ENCODE measurements at regions not wholly inside any gene's neighbourhood (a gene's known extent, or its start where the extent isn't known, plus 50 kb on each side); places are given as distances from the start of the nearest gene placed in this dataset.
"Not testable (repeated sequence)": the region's sequence is repeated elsewhere in the genome, so short reads cannot be mapped to it uniquely, and the experiment has no call there.

DNA sequence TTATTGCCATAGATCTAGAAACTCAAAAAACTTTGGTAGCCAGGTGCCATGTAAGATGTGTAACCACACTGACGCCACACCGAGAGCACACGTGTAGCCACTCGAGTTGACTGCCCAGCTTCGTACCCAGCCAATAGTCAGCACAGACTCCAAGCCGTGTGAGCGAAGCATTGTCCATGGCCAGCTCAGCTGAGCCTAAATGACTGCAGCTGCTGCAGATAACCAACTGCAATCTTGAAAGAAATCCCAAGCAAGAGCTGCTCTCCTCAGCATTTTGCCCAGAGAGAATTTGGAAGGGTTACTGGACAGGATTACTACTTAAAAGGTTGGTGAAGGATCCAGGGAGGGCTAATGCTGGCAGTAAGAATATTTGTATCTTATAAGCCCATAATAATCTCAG is 193.0 kb upstream of the THRB start:
- DNase-seq (ENCODE audit: low read depth) = no peak

DNA sequence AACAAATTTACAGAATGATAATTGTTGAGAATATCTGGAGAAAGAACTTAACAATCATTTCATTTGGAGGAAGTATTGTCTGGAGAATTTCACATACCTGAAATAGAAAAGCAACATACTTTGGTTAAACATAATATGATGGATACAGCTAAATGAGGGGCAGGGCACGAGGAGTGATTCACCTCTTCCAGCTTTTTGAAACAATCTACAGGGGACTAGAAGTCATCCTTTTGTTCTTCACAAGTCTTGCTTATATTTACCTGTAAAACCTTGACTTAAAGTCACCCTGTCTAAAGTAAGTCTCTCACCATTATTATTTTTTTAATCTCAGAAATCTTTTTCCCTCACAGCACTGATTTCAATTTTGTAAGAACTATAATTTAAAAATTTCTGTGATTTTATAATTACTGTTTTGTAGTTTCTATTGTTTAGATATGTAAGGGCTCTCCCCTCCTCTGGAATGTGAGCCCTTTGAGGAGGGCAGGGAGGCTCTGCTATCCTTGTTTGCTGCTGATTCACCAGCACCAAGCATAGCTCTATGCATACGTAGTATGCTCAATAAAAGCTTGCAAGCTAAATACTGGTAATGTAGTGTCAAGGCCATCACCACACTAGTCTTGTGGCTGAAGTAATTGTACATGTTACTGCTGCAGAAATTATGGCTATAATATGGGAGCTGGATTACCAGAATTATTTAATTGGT is 193.9 kb upstream of the THRB start:
- no peak for DNase-seq (ENCODE audit: low read depth)

DNA sequence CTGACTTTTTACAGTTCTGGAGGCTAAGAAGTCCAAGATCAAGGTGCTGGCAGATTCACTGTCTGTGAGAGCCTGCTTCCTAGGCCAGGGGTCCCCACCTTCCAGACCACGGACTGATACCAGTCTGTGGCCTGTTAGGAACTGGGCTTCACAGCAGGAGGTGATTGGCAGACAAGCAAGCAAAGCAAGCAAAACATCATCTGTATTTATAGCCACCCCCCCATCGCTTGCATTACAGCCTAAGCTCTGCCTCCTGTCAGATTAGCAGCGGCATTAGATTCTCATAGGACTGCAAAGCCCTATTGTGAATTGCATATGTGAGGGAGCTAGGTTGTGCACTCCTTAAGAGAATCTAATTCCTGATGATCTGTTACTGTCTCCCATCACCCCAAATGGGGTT is 194.7 kb upstream of the THRB start:
- no peak for DNase-seq (ENCODE audit: low read depth)

DNA sequence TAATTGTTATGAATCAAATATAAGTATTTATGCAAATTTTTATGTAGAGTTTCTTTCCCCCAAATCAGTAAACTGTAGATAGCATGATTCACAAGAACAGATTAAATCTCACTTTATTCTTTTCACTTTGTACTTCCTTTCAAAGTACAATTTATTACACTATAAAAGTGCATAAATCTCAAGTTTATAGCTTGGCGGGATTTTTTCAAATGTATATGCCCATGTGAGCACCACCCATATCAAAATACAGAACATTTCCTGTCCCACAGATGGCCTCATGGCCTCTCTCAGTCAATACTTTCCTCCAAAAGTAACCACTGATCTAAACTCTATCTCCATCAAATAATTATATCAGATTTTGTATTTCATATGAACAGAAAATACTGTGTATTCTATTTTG is 196.1 kb upstream of the THRB start:
- no peak for DNase-seq (ENCODE audit: low read depth)

DNA sequence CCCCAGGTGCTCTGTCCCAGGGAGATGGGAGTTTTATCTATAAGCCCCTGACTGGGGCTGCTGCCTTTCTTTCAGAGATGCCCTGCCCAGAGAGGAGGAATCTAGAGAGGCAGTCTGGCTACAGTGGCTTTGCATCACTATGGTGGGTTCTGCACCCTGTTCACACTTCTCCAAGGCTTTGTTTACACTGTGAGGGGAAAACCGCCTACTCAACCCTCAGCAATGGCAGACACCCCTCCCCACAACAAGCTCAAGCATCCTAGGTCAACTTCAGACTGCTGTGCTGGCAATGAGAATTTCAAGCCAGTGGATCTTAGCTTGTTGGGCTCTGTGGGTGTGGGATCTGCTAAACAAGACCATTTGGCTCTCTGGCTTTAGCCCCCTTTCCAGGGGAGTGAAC is 204.4 kb upstream of the THRB start:
- DNase-seq (ENCODE audit: low read depth) = not testable (repeated sequence)

DNA sequence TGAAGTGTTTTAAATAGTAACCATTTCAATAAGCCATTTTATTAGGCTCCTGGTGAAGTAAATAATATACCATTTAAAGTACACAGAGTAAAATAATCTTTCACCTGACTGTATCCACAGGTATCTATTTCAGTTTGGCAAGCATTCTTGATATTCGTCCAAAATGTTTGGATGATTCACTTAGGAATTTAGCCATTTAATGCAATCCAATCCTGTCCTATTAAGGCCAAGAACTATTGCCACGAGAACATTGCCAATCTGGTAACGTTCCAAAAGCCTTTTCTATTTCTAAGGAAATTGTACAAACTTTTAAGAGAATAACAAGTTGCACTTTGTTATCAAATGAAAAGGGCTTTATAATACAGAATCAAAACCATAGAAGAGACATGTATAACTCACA is 209.8 kb upstream of the THRB start:
- DNase-seq (ENCODE audit: low read depth) = no peak

DNA sequence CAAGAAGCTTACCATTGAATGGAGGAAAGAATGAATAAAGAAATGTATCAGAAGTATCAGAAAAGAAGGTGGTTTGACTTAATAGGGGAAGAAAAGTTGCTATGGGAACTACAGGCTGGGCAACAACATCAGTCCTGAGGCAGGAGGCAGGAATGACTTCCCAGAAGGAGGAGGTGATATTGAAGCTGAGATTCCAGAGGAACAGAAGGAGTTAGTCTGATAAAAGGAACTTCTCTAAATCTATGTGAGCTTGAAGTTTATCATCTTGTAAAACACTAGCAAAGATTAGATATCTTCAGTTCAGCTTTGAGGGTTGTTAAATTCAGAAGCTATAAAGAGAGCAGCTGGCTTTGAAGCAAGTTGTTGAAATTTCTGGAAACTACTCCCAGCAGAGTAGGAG is 213.3 kb upstream of the THRB start:
- DNase-seq (ENCODE audit: low read depth) = no peak

DNA sequence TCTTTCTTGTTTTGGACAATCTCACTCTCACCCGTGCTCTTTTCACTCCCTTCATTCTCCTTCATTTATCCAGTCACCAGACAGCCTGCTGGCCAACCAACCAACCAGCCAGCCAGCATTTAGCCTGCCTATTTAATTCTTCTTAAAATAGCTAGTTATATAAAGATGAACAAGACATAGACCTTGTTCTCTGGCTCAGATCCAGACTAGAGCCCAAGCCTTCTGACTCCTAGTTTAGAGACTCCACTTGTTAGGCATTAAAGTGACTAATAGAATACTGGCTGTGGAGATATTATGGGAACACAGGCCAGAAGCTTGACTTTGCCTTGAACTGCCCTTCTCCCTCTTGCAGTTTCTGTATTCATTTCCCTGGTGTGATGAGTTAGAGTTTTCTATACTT is 215.3 kb upstream of the THRB start:
- no peak for DNase-seq (ENCODE audit: low read depth)

DNA sequence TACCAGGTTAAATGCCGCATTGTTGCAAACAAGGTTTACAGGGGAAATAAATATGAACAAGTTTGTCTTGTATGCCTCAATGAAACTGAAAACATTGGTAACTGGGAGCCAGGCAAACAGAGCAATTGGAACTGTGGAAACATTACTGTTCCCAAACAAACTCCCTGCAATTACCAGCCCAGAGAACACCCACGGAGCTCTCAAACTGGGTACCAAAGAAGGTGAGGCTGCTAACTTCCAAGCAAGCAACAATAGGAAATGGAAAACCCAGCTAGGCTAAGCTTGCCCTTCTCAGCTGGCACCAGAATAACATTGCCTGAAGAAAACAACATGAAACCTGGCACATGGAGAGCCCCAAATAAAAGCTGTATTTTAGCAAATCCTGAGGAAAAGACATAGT is 218.9 kb upstream of the THRB start:
- DNase-seq (ENCODE audit: low read depth) = no peak

DNA sequence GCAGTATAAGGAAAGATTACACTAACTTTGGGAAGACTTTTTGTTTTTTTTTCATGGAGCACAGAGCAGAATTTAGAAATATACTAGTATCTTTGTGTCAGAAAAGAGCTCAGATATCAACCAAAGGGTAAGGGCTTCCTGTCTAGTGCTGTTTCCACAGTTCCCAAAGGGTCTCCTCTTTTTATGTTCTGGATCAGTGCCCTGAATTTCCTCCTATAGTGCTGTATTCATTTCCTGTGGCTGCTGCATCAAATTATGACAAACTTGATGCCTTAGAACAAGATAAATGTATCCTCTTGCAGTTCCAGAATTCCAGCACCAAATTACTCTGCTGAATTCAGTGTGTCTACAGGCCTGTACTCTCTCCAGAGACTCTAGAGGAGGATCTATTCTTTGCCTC is 219.8 kb upstream of the THRB start:
- no peak for DNase-seq (ENCODE audit: low read depth)

DNA sequence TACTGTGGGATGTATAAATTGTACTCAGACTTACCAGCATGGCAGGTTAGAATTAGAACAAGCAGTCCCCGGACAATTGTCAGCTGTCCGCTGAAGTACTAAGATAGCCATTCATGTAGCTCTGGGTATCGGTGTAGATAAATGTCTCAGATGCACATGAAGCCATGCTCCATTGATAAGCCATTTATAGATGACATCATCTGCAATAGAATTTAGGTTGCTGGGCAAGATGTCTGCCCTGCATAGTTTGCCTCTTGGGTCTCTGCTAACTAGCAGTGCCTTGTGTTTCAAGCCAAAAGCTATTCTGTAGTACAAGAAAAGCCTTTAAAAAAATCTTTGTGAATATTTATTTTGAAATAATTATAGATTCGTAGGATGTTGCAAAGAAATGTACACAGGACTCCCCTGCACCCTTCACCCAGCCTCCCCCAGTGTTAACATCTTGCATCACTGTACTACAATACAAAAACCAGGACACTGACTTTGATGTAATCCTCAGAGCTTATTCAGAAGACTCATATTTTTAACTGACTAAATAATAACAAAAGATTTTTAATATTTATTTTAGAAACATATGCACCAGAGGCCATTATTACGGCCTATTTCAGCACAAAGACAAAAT is 220.6 kb upstream of the THRB start:
- DNase-seq (ENCODE audit: low read depth) = no peak

DNA sequence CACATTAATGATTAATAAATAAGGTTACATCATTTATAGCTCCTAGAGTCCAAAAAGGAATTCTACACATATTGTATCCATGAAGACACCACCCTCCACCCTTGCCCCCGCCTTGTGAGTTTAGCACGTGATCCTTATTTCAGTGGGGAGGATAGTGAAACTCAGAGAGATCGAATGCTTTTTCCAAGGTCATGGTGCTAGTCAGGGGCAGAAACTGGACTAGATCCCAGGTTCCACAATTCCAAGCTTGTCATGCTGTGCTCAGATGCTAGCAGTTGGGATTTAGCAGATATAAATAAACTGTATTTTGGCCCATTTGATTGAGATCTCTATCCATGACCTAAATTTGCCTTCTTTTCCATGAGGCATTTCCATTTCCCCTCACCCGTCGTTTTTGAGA is 227.4 kb upstream of the THRB start:
- DNase-seq (ENCODE audit: low read depth) = no peak

DNA sequence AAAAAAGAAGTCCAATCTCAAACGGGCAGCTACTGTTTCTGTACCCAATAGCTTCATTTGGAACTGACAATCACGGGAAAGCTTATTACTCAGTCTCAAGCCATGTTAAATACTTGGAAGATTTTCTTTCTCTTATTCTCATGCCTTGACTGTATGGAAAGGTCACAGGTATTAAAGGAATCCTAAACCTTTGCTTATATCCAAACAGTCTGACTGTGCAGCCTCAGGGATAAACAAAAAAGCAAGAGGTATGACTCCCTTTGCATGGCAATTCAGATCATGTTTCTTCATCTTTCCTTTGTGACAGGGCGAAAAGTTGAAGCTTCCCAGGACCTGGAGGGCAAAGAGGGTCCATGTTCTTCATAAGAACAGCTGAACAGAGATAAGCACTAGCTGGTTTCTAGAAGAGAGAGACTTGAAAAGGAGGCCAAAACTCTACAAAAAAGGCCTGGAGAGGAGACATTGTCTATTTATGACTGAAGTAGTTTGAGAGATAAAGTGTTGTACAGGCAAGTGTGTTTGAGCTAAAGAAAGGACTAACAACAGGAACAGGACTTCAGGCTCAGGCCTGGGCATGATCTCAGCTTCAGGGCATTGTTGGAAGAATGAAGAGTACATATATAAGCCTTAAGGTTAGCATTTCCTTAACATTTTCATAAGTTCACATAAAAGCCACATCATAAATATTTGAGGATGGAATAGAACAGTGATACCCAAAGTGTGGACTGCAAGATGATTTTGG is 231.0 kb upstream of the THRB start:
- no peak for DNase-seq (ENCODE audit: low read depth)

DNA sequence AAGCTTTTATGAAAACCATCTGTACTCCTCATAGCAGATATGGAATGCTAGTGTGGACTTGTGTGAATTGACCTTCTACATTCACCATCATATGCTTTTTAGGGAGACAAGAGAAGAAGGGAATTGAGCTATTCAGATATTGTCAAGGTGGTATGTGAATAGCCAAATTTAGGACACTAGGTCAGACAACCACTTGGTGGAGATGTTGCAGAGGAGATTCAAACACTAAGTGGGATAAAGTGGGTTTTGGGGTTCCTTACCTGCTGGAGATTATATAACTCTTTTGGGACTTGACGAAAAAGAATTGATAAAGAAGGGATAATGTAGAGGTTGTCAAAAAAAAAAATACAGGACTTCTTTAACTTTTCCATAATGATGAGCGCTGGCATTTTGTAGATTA is 231.8 kb upstream of the THRB start:
- DNase-seq (ENCODE audit: low read depth) = no peak

DNA sequence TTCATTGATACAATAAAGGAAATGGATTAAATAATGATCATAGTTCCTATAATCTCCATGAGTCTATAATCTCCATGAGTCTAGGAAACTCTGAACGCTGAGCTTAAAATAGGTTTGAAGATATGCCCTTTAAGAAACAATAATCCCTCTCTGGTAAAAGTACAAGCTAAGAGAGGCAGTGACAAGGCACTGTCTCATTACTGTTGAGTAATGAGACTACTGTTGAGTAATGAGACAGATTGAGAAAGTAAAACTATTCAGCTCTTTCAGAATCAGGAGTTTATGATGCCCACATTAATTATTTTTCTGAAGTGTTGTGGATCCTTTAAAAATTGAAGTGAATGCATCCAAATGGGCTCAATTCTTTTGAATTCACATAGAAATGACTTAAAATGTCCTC is 235.5 kb upstream of the THRB start:
- no peak for DNase-seq (ENCODE audit: low read depth)

DNA sequence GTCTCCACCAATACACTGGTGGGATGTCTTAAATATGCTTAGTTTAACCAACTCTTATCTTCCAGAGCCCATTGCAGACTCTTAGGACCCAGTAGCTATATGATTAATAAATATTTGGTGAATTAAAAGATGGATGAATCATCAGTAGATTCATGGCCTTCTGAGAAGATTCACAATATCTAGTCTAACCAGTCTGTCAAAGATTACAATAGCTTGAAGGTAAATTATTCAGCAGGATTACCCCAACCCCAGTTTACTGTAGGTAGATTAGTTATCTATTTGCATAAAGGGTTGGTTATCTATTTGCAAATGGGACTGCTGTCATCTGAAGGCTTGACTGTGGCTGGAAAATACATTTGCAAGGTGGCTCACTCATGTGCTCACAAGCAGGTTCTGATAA is 239.4 kb upstream of the THRB start:
- DNase-seq (ENCODE audit: low read depth) = no peak

DNA sequence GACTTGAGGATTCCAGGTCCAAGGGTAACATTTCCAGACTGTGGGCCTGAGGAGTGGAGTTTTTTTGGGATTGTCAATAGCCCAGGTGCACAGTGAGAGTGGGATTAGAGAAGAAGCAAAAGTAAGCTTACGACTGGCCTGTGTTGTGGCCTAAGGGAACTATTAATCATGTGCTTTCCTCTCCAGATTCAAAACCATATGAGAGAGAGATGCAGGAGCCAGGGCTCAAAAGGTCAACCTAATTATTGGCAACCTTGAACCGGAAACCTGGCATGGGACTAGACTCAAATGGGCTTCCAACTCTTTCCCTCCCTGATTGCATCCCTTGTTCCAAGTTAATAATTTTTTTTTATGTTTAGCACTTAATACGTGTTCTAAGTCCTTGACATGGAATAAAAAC is 242.1 kb upstream of the THRB start:
- DNase-seq (ENCODE audit: low read depth) = no peak

DNA sequence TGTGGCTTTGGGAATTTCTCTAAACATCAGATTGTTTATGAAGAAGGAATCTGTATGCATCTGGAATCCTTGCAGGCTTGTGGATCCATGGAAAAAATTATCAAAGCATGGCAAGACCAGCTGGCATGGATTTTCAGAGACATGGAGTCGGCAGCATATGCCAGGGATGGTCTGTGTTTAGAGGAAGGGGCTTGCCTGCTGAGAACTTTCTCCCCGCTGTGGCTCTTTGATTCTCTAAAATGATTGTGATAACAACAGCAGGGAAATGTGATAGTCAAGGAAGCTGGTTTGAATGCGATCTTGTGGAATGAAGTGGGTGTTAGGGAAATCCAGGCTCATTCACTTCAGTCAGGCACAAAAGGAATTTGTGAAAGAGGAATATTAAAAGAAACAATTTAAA is 245.7 kb upstream of the THRB start:
- DNase-seq (ENCODE audit: low read depth) = no peak

DNA sequence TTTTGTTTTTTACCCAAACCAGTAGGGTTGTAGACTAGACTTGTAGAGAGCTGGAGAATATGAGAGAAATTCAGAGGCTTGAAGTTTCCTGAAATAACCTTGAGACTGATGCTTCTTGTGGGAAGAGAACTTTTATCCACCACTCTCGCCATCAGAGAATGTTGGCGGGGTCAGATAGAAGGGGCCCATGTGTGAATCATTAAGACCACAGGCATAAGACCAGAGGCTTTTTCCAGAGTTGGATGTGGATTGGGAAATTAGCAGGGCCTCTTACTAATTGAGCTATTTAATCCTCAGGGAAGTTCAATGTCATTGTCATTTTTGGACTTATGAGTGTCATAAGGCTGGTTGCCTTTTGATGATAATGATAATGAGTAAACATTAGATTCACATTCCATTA is 246.9 kb upstream of the THRB start:
- DNase-seq (ENCODE audit: low read depth) = no peak

DNA sequence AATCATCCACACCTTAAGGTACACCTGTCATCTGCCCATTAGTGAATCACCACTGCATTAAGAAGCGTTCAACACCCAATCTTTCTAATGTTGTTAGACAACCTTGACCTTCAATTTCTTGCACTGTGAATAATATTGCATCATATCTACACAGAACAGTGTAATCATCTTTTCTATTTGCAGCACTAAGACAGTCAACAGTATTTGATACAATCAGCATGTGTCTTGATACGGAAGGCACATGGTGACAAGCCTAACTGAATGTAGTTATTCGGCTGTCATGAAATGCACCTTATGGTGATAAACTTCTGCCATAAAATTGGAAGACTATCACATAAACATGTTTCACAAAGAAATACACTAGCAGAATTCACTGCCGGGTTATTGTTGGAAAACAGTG is 253.9 kb upstream of the THRB start:
- no peak for DNase-seq (ENCODE audit: low read depth)

DNA sequence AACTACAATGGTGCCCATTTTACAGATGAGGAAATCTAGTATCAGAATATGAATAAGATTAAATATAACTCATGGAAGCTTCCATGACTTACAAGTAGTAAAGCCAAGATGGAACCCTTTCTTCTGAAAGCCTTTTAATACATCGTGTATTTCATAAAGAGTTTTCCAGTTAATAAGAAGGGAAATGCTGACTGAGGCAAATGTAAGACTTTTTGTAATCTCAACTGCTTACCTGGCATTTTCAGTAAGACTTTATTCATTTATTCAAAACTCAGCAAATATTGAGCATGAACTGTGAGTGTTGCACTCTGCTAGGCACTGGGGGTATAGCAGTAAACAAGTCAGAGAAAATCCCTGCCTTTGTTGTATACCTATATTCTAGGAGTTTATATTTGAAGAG is 256.4 kb upstream of the THRB start:
- DNase-seq (ENCODE audit: low read depth) = no peak

DNA sequence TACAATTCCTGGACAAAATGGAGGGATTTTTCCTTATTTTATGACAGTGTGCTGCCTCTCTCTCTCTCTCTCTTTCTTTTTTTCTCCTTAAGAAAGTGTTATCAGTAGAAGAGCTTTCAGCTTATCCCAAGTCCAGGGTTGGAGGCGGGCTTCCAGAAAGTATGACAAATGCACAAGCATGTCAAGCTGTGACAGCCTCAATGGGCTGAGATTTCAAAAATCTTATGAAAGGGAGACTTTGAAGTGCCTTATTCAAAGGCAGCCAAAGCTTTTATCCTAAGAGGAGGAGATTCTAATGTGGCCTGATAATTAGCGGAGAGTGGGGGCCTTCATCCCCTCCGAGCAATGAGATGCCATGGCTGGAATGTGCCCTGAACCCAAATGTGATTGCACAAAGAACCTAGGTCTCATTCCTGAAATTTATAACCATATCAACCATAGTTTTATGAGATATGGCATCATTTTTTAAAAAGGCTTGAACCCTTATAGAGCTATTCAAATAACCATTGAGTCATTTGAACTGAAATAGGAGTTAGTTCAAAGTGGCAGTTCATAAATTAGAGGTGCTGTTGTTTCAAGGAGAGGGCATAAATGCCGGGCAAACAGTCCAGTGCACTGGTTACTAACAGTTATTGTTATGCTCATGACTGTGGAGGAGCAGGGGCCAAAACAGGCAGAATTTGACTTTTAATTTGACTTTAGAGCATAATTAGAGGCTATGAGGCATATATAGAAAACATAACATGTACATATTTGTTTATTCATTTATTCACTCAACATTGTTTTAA is 261.6 kb upstream of the THRB start:
- DNase-seq (ENCODE audit: low read depth) = no peak

DNA sequence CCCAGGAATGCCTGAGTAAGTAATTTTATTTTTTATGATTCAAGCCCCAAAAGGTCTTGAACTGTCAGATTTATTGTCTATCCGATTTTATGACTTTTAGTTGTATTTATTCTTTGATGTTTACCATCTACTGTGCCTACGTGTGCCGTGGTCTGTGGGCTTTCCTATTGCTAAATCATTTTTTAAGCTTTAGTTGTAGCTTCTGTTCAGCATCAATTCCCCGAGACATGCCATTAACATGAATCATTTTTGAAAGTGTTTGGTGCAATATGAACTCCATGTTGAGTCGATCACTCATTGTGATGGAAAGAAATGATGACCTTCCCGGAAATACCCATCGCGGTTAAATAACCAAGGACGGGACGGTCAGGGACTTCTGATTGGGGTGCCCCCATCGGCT is 268.7 kb upstream of the THRB start:
- DNase-seq (ENCODE audit: low read depth) = no peak
